Hepatocyte (in vitro differentiated cells): ENCODE measurements at regions not wholly inside any gene's neighbourhood (a gene's known extent, or its start where the extent isn't known, plus 50 kb on each side); places are given as distances from the start of the nearest gene placed in this dataset.

Experiments used
- DNase-seq: peaks from one replicate; pipeline ENCODE4 v3.0.0-alpha.2; 2016; ENCODE audit warnings: low spot score
- H2AFZ ChIP-seq: fragments of 200-600 bp; sonication (generic); 2 replicates; pipeline ENCODE4 v1.6.0; 2016; ENCODE audit warnings: antibody characterized with exemption, mild to moderate bottlenecking
- H3K27ac ChIP-seq: fragments of 200-600 bp; sonication (generic); 2 replicates; pipeline ENCODE4 v1.5.1; 2016; ENCODE audit warnings: mild to moderate bottlenecking
- H3K27me3 ChIP-seq: fragments of 200-600 bp; sonication (generic); 2 replicates; pipeline ENCODE4 v1.6.1; 2016
- H3K36me3 ChIP-seq: fragments of 200-600 bp; sonication (generic); replicated peaks from 2 replicates; pipeline ENCODE4 v1.5.1; 2016; ENCODE audit warnings: low read depth; ENCODE audit not compliant: insufficient read depth
- H3K4me1 ChIP-seq: fragments of 200-600 bp; sonication (generic); 2 replicates; pipeline ENCODE4 v1.5.1; 2016; ENCODE audit warnings: mild to moderate bottlenecking, moderate library complexity; ENCODE audit not compliant: insufficient read depth
- H3K4me2 ChIP-seq: fragments of 200-600 bp; sonication (generic); 2 replicates; pipeline ENCODE4 v1.6.0; 2016
- H3K4me3 ChIP-seq: fragments of 200-600 bp; sonication (generic); 2 replicates; pipeline ENCODE4 v1.5.1; 2016; ENCODE audit warnings: mild to moderate bottlenecking
- H3K79me2 ChIP-seq: fragments of 200-600 bp; sonication (generic); 2 replicates; pipeline ENCODE4 v1.6.0; 2017; ENCODE audit warnings: mild to moderate bottlenecking
- H3K9me2 ChIP-seq: fragments of 200-600 bp; sonication (generic); replicated peaks from 2 replicates; pipeline ENCODE4 v1.6.0; 2017; ENCODE audit warnings: mild to moderate bottlenecking; ENCODE audit not compliant: insufficient read depth
- H3K9me3 ChIP-seq: fragments of 200-600 bp; sonication (generic); 2 replicates; pipeline ENCODE4 v1.5.1; 2016; ENCODE audit warnings: low read depth, mild to moderate bottlenecking
- H4K20me1 ChIP-seq: fragments of 200-600 bp; sonication (generic); 2 replicates; pipeline ENCODE4 v1.6.0; 2016; ENCODE audit warnings: mild to moderate bottlenecking; ENCODE audit not compliant: insufficient read depth, poor library complexity, severe bottlenecking
- EZH2 ChIP-seq: fragments of 200-600 bp; sonication (generic); IDR thresholded peaks from 2 replicates; pipeline ENCODE4 v1.6.1; 2016; ENCODE audit warnings: antibody characterized with exemption, mild to moderate bottlenecking, borderline replicate concordance
- EZH2phosphoT487 ChIP-seq: fragments of 200-600 bp; sonication (generic); IDR thresholded peaks from one replicate; pipeline ENCODE4 v1.6.1; 2018; ENCODE audit warnings: antibody characterized with exemption, mild to moderate bottlenecking, low read depth, moderate library complexity; ENCODE audit not compliant: unreplicated experiment, severe bottlenecking
- WGBS: methylation state at CpG from one replicate; pipeline ENCODE4 v1.1.6; 2016; ENCODE audit warnings: low lambda C conversion rate; ENCODE audit errors: missing lambda C conversion rate; 5-methylcytosine and 5-hydroxymethylcytosine counted together
- TF ChIP-seq, protein P1 (sequence below): fragments of 200-600 bp; sonication (generic); IDR thresholded peaks from 2 replicates; pipeline ENCODE4 v1.5.1; 2016; ENCODE audit warnings: antibody characterized with exemption, mild to moderate bottlenecking; ENCODE audit not compliant: poor library complexity

DNA sequence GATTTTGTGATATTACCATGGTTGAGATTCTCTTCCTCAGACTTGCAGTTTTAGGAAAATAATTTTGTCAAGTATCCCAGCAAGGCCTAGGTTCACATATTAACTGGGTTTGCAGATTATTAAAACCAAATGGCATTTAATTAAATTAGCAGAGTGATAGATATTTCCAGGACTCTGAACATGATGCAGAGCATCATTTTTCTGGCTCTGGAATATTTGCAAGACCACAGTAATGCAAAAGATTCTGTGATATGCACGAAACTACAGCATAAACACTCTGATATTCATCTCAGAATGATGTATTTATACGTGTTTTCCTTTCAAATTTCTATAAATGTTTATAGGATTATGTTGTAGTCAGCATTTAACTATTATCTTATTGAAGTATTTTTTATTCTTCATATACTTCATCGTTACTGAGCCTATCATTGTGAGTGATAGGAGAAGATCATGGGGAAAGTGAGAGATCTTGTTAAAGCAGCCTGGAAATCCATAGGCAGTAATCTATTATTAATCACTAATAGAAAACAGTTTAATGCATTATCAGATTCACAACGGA, 1245.6 kb downstream of the OTOL1 start:
- Histone ChIP-seq H3K9me3 (no peaks in the 10 kb centered on the region), H3K27ac (no peak overlapping the region), H3K79me2 (no peaks in the 10 kb centered on the region), H4K20me1 (no peaks in the 10 kb centered on the region), H3K9me2 (no peaks in the 10 kb centered on the region), H3K4me3 (no peak overlapping the region), H3K27me3 (no peaks in the 10 kb centered on the region), H3K36me3 (no peaks in the 10 kb centered on the region), H3K4me2 (no peak overlapping the region), H3K4me1 (no peaks in the 10 kb centered on the region), H2AFZ (no peak overlapping the region)
- WGBS, result 82% methylated on average over 4 of the region's 4 CpGs
- TF ChIP-seq EZH2, result no peak
- TF ChIP-seq, protein P1, sequence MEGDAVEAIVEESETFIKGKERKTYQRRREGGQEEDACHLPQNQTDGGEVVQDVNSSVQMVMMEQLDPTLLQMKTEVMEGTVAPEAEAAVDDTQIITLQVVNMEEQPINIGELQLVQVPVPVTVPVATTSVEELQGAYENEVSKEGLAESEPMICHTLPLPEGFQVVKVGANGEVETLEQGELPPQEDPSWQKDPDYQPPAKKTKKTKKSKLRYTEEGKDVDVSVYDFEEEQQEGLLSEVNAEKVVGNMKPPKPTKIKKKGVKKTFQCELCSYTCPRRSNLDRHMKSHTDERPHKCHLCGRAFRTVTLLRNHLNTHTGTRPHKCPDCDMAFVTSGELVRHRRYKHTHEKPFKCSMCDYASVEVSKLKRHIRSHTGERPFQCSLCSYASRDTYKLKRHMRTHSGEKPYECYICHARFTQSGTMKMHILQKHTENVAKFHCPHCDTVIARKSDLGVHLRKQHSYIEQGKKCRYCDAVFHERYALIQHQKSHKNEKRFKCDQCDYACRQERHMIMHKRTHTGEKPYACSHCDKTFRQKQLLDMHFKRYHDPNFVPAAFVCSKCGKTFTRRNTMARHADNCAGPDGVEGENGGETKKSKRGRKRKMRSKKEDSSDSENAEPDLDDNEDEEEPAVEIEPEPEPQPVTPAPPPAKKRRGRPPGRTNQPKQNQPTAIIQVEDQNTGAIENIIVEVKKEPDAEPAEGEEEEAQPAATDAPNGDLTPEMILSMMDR, result no peak
- no peak for TF ChIP-seq EZH2phosphoT487
- no peak for DNase-seq

DNA sequence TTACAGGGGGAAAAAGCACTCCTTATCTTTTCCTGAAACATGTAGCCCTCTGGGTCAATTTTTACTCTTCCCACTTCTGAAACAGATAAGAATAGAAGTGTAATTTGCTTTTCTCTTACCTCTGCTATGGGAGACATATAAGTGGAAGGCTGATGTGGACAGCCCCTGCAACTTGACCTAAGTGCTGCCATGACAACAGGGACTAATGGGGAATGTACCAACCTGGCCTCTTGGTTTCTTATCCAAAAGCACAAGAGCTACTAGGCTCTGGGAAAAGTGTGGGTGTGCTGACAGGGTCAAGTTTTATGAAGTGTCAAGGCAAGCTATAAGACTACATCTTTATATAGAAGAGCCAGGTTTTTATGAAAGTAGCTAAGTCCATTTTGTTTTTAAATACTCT, 1246.5 kb downstream of the OTOL1 start:
- H3K4me1 ChIP-seq, result no peaks in the 10 kb centered on the region
- H4K20me1 ChIP-seq, result no peaks in the 10 kb centered on the region
- no peaks in the 10 kb centered on the region for H3K79me2 ChIP-seq
- H2AFZ ChIP-seq, result no peak overlapping the region
- no peak for DNase-seq
- H3K27me3 ChIP-seq, result no peaks in the 10 kb centered on the region
- TF ChIP-seq, protein P1, result no peak
- H3K27ac ChIP-seq, result no peak overlapping the region
- no peak overlapping the region for H3K4me2 ChIP-seq
- no peaks in the 10 kb centered on the region for H3K9me2 ChIP-seq
- no peak overlapping the region for H3K4me3 ChIP-seq
- no peaks in the 10 kb centered on the region for H3K36me3 ChIP-seq
- H3K9me3 ChIP-seq, result peaks cover 5% of the 10 kb centered on the region

DNA sequence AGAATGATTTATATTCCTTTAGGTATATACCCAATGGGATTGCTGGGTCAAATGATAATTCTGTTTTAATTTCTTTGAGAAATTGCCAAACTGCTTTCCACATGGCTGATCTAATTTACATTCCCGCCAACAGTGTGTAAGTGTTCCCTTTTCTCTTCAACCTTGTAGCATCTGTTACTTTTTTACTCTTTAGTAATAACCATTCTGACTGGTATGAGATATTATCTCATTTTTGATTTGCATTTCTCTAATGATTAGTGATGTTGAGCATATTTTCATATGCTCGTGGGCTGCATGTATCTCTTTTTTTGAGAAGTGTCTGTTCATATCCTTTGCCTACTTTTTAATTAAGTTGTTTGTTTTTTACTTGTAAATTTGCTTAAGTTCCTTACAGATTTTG, 1264.2 kb downstream of the OTOL1 start:
- H3K4me2 ChIP-seq, result no peak overlapping the region
- no peak for TF ChIP-seq EZH2
- TF ChIP-seq EZH2phosphoT487, result no peak
- TF ChIP-seq, protein P1, result no peak
- no peak for DNase-seq
- H3K4me1 ChIP-seq, result peaks cover 15% of the 10 kb centered on the region
- no peaks in the 10 kb centered on the region for H3K9me3 ChIP-seq
- no peaks in the 10 kb centered on the region for H4K20me1 ChIP-seq
- no peaks in the 10 kb centered on the region for H3K79me2 ChIP-seq
- no peak overlapping the region for H3K27ac ChIP-seq
- no peaks in the 10 kb centered on the region for H3K36me3 ChIP-seq
- no peaks in the 10 kb centered on the region for H3K27me3 ChIP-seq
- H3K4me3 ChIP-seq, result no peak overlapping the region
- 90% methylated on average over 2 of the region's 2 CpGs for whole genome bisulfite sequencing
- H2AFZ ChIP-seq, result no peak overlapping the region
- H3K9me2 ChIP-seq, result no peaks in the 10 kb centered on the region
